H1 (cell line): ENCODE measurements at regions not wholly inside any gene's neighbourhood (a gene's known extent, or its start where the extent isn't known, plus 50 kb on each side); places are given as distances from the start of the nearest gene placed in this dataset.

ENCODE experiments used
- CTCF ChIA-PET: fragments of 300-600 bp; sonication (Branson Sonifier 250); formaldehyde crosslinking; loops from one replicate; lab custom pipeline; 2021; ENCODE audit not compliant: partially characterized antibody; lab: Charles Lee
- POLR2A ChIA-PET: fragments of 300-600 bp; sonication (Branson Sonifier 250); formaldehyde crosslinking; loops from one replicate; lab custom pipeline; 2021; ENCODE audit warnings: inconsistent platforms; ENCODE audit not compliant: partially characterized antibody; lab: Charles Lee
- DNase-seq, 2 experiments: peaks; one replicate each; pipeline versions ENCODE4 v3.0.0 to v3.0.0-alpha.2; 2010 to 2022; ENCODE audit warnings: low spot score in 2 of 2, low read depth in 1 of 2, mixed read lengths in 1 of 2
- FAIRE-seq: peaks from 2 replicates; lab custom pipeline; 2011; peaks lifted over from hg19 to GRCh38; lab: Jason Lieb, UNC
- H2AFZ ChIP-seq: 2 replicates; pipeline ENCODE4 v1.8.1; 2012; ENCODE audit warnings: low read length, inconsistent platforms
- H2AK5ac ChIP-seq: 2 replicates; pipeline ENCODE4 v1.6.1; 2013; ENCODE audit warnings: low read depth, low read length
- H2BK120ac ChIP-seq: replicated peaks from 2 replicates; pipeline ENCODE3; 2013; ENCODE audit warnings: low read depth, low read length, inconsistent platforms
- H2BK12ac ChIP-seq: 2 replicates; pipeline ENCODE4 v1.6.1; 2013; ENCODE audit warnings: low read depth, low read length
- H2BK15ac ChIP-seq: 2 replicates; pipeline ENCODE4 v1.6.1; 2013; ENCODE audit warnings: low read length
- H2BK20ac ChIP-seq: 2 replicates; pipeline ENCODE4 v1.6.1; 2013; ENCODE audit warnings: low read length
- H2BK5ac ChIP-seq: 2 replicates; pipeline ENCODE4 v1.6.1; 2013; ENCODE audit warnings: low read depth, low read length
- H3K14ac ChIP-seq: 2 replicates; pipeline ENCODE4 v1.6.1; 2013; ENCODE audit warnings: inconsistent platforms; ENCODE audit not compliant: insufficient read length
- H3K18ac ChIP-seq: 2 replicates; pipeline ENCODE4 v1.6.1; 2013; ENCODE audit warnings: low read length; ENCODE audit errors: extremely low read depth
- H3K23ac ChIP-seq: 2 replicates; pipeline ENCODE4 v1.6.1; 2013; ENCODE audit warnings: inconsistent platforms; ENCODE audit not compliant: insufficient read length
- H3K23me2 ChIP-seq: 2 replicates; pipeline ENCODE4 v1.6.1; 2013; ENCODE audit warnings: low read depth, low read length
- H3K27ac ChIP-seq: 2 replicates; pipeline ENCODE4 v1.6.1; 2011; ENCODE audit warnings: low read depth, low read length, inconsistent platforms
- H3K27me3 ChIP-seq, 4 experiments: replicated peaks in 1 of 4; 1 replicate in 1 of 4; 2 replicates in 3 of 4; pipeline versions ENCODE4 v1.6.1 to v1.8.1; 2011 to 2013; ENCODE audit warnings: low read length in 3 of 4, mild to moderate bottlenecking in 3 of 4, inconsistent platforms in 2 of 4, mixed read lengths in 2 of 4, moderate library complexity in 1 of 4; ENCODE audit not compliant: control insufficient read depth in 3 of 4, insufficient read depth in 3 of 4; ENCODE audit errors: extremely low read depth in 1 of 4
- H3K36me3 ChIP-seq, 4 experiments: 2 replicates each; pipeline versions ENCODE4 v1.6.1 to v1.8.1; 2011 to 2013; ENCODE audit warnings: mild to moderate bottlenecking in 4 of 4, low read length in 3 of 4, moderate library complexity in 2 of 4, control low read depth in 1 of 4, inconsistent platforms in 1 of 4; ENCODE audit not compliant: insufficient read depth in 4 of 4, control insufficient read depth in 2 of 4
- H3K4ac ChIP-seq: replicated peaks from 2 replicates; pipeline ENCODE3; 2013; ENCODE audit warnings: low read length, low read depth, mixed read lengths, inconsistent platforms; ENCODE audit not compliant: insufficient read length
- H3K4me1 ChIP-seq, 4 experiments: replicated peaks in 1 of 4; 1 replicate in 1 of 4; 2 replicates in 3 of 4; pipeline versions ENCODE4 v1.6.1 to v1.8.1; 2011 to 2013; ENCODE audit warnings: low read length in 3 of 4, inconsistent platforms in 2 of 4, mixed read lengths in 1 of 4; ENCODE audit not compliant: insufficient read depth in 4 of 4, control insufficient read depth in 3 of 4
- H3K4me2 ChIP-seq, 2 experiments: 2 replicates each; pipeline versions ENCODE4 v1.6.1 to v1.8.1; 2011 to 2013; ENCODE audit warnings: low read depth in 2 of 2, low read length in 2 of 2, control low read depth in 1 of 2, inconsistent platforms in 1 of 2, mild to moderate bottlenecking in 1 of 2; ENCODE audit not compliant: insufficient read depth in 1 of 2
- H3K4me3 ChIP-seq, 4 experiments: fragments of 200-600, 300-600 bp in 1 of 4; sonication (generic), shearing (Covaris generic), sonication (Bioruptor Twin) in 1 of 4; 2 replicates each; pipeline versions ENCODE4 v1.5.1 to v1.8.1; 2011 to 2016; ENCODE audit warnings: low read length in 4 of 4, low read depth in 3 of 4, control low read depth in 2 of 4, inconsistent platforms in 2 of 4, mild to moderate bottlenecking in 2 of 4, mixed read lengths in 1 of 4, moderate library complexity in 1 of 4; ENCODE audit not compliant: insufficient read depth in 2 of 4; ENCODE audit errors: extremely low read depth in 1 of 4
- H3K56ac ChIP-seq: replicated peaks from 2 replicates; pipeline ENCODE3; 2013; ENCODE audit warnings: low read depth, mild to moderate bottlenecking, mixed read lengths, low read length, inconsistent platforms; ENCODE audit not compliant: insufficient read length
- H3K79me1 ChIP-seq: 2 replicates; pipeline ENCODE4 v1.6.1; 2013; ENCODE audit warnings: low read depth, low read length, control low read depth
- H3K79me2 ChIP-seq, 2 experiments: 2 replicates each; pipeline versions ENCODE4 v1.6.1 to v1.8.1; 2012 to 2013; ENCODE audit warnings: low read length in 2 of 2, mild to moderate bottlenecking in 2 of 2, inconsistent platforms in 1 of 2; ENCODE audit not compliant: insufficient read depth in 2 of 2, control insufficient read depth in 1 of 2
- H3K9ac ChIP-seq, 4 experiments: replicated peaks in 1 of 4; 1 replicate in 1 of 4; 2 replicates in 3 of 4; pipeline versions ENCODE4 v1.6.1 to v1.8.1; 2011 to 2013; ENCODE audit warnings: low read depth in 3 of 4, low read length in 3 of 4, control low read depth in 2 of 4, mild to moderate bottlenecking in 2 of 4, moderate library complexity in 2 of 4, inconsistent platforms in 1 of 4; ENCODE audit errors: extremely low read depth in 1 of 4
- H3K9me3 ChIP-seq, 2 experiments: 2 replicates each; pipeline versions ENCODE4 v1.6.1 to v1.8.1; 2012 to 2013; ENCODE audit warnings: mild to moderate bottlenecking in 2 of 2, moderate library complexity in 2 of 2, control low read depth in 1 of 2, inconsistent platforms in 1 of 2, low read depth in 1 of 2, low read length in 1 of 2, mixed read lengths in 1 of 2; ENCODE audit not compliant: insufficient read depth in 2 of 2
- H4K20me1 ChIP-seq, 2 experiments: replicated peaks in 1 of 2; 2 replicates each; pipeline versions ENCODE3 to v1.8.1; 2011 to 2013; ENCODE audit warnings: inconsistent platforms in 2 of 2, low read length in 2 of 2, mild to moderate bottlenecking in 1 of 2; ENCODE audit not compliant: insufficient read depth in 2 of 2, control insufficient read depth in 1 of 2
- H4K5ac ChIP-seq: 2 replicates; pipeline ENCODE4 v1.6.1; 2013; ENCODE audit warnings: low read length, low read depth, mixed read lengths, inconsistent platforms; ENCODE audit not compliant: insufficient read length
- H4K8ac ChIP-seq: 2 replicates; pipeline ENCODE4 v1.8.0; 2013; ENCODE audit warnings: mild to moderate bottlenecking, moderate library complexity, low read length, inconsistent platforms; ENCODE audit not compliant: insufficient read depth; ENCODE audit errors: extremely low read depth
- H4K91ac ChIP-seq: replicated peaks from 2 replicates; pipeline ENCODE3; 2013; ENCODE audit warnings: low read length, mixed read lengths, inconsistent platforms; ENCODE audit not compliant: insufficient read length
- CHD2 ChIP-seq: IDR thresholded peaks from 2 replicates; pipeline ENCODE4 v1.6.1; 2012; ENCODE audit warnings: low read length, improper control_type of control experiment
- TAF1 ChIP-seq: IDR thresholded peaks from 2 replicates; pipeline ENCODE4 v1.6.1; 2011; ENCODE audit warnings: mild to moderate bottlenecking, low read depth, low read length
- TBP ChIP-seq: IDR thresholded peaks from 2 replicates; pipeline ENCODE4 v1.6.1; 2011; ENCODE audit warnings: low read depth, low read length, improper control_type of control experiment
- WGBS, 2 experiments: shearing (Covaris generic) in 1 of 2; methylation state at CpG; one replicate each; pipeline versions ENCODE4 v1.1.6 to v1.1.7; 2013 to 2015; ENCODE audit warnings: low lambda C conversion rate in 2 of 2, mixed read lengths in 2 of 2, inconsistent platforms in 1 of 2, low coverage in 1 of 2, missing lambda C conversion rate in 1 of 2; ENCODE audit not compliant: insufficient replicate concordance in 2 of 2, insufficient coverage in 1 of 2, insufficient read length in 1 of 2; ENCODE audit errors: extremely low coverage in 1 of 2, missing lambda C conversion rate in 1 of 2; 5-methylcytosine and 5-hydroxymethylcytosine counted together

DNA sequence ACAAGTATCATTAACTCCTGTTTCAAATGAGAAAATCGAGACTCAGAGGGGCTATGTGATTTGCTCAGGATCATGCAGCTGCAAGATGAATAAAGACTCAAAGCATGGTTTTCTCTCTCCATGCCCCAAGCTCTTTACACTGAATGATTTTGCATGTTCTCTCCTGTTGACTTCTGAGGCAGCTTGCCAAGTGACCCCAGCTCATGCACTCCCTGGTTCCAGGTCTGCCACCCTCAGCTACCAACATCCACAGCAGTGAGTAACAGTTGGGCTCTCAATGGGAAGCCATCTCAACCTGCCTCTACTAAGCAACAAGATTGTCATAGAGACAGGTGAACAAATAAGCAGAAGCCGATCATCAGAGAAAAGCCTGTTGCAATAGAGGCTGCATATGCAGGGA, 116.9 kb upstream of the GADL1 start:
- Histone ChIP-seq H4K91ac (no peak overlapping the region), H4K20me1 (no peaks in the 10 kb centered on the region), H3K14ac (no peak overlapping the region), H3K36me3 (no peaks in the 10 kb centered on the region), H2BK5ac (no peak overlapping the region), H3K79me1 (no peaks in the 10 kb centered on the region), H2BK12ac (no peak overlapping the region), H3K27me3 (peaks cover 2 to 50% (median 24%) of the 10 kb centered on the region in 4 experiments; a peak in 6 of 7 replicates), H4K8ac (no peak overlapping the region), H3K9me3 (peaks cover 0 to 4% of the 10 kb centered on the region in 2 experiments; a peak in 1 of 4 replicates), H3K4me3 (no peak overlapping the region), H2AFZ (no peak overlapping the region), H3K9ac (no peak overlapping the region), H3K23me2 (no peaks in the 10 kb centered on the region), H3K56ac (no peak overlapping the region), H3K4ac (no peak overlapping the region), H3K18ac (no peak overlapping the region), H3K4me2 (no peak overlapping the region), H2BK20ac (no peak overlapping the region), H2BK120ac (no peak overlapping the region), H3K23ac (no peak overlapping the region), H2BK15ac (no peak overlapping the region), H2AK5ac (no peak overlapping the region), H4K5ac (no peak overlapping the region), H3K27ac (no peak overlapping the region), H3K4me1 (no peaks in the 10 kb centered on the region), H3K79me2 (no peaks in the 10 kb centered on the region)
- DNase-seq (no peak), FAIRE-seq (no peak)
- no peak for TF ChIP-seq TAF1
- no peak for TF ChIP-seq TBP
- TF ChIP-seq CHD2, result no peak
- 91% methylated on average over 2 of the region's 2 CpGs; no CpG with 5 or more reads in 1 of the 2 experiments for WGBS, 2 experiments
- ChIA-PET CTCF (interaction anchor here (1.1 kb wide), 1 partner anchor 199 kb away, joined by 4 read pairs; no protein-coding TSS in a partner anchor), POLR2A (no interaction called here)
